Tibial nerve (tissue), 4 donors: ENCODE measurements at regions not wholly inside any gene's neighbourhood (a gene's known extent, or its start where the extent isn't known, plus 50 kb on each side); places are given as distances from the start of the nearest gene placed in this dataset.

Experiments
- CTCF ChIP-seq, 5 experiments: fragments of 200-600 bp in 3 of 5; fragments of 450-650 bp in 2 of 5; sonication (generic) in 3 of 5; IDR thresholded peaks; one replicate each; pipeline ENCODE4 v1.5.1; 2016 to 2019; ENCODE audit warnings: antibody characterized with exemption in 5 of 5, mild to moderate bottlenecking in 3 of 5, moderate library complexity in 2 of 5
- EP300 ChIP-seq, 2 donors: sonication (generic); formaldehyde crosslinking; IDR thresholded peaks; one replicate each; pipeline ENCODE4 v1.6.1; 2017; ENCODE audit warnings: antibody characterized with exemption in 2 of 2, mild to moderate bottlenecking in 1 of 2
- POLR2A ChIP-seq, 2 donors: fragments of 450-650 bp; IDR thresholded peaks; one replicate each; pipeline ENCODE4 v1.6.1; 2017; ENCODE audit warnings: antibody characterized with exemption in 2 of 2, mild to moderate bottlenecking in 2 of 2, moderate library complexity in 2 of 2

DNA sequence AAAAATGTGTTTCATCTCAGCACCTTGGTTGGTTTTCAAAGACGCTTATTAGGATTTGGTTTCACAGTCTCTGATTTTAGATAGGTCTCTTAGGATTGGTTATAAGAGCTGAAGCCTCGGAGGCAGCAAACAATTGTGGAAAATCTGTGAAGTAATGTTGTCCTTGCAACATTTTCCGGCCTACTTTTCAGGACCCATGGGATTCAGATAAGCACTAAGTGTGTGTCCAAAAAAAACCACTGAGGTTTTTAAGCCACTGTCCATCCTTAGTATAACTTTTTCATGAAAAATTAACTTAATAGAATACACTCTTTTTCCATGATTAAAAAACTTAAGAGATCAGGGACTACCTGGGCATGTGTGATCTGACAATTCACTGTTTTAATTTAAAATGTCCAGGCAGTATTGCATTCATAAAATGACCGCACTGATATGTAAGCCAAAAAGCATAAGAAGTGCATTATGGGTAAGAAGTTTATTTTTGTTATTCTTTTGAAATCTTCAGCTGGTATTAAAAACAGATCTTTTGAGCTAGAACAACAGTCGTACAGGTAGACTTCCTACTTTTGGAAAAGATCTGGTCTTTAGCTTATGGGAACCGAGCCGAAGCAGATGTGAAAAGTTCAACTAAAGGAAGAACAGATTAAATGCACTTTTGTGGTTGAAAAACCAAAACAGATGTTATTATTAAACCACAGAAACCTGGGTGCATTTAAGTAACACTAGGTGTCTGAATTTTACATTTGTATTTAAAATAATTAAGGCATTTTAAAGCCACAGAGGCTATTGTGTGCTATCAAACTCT is 479.4 kb upstream of the ZEB2 start:
- TF ChIP-seq CTCF (IDR thresholded peaks at IDR 0.05) (no peak), POLR2A (IDR thresholded peaks at IDR 0.05) (no peak), EP300 (IDR thresholded peaks at IDR 0.05) (peak; percentile 40 to 62)
